ENCODE measurements at regions not wholly inside any gene's neighbourhood (a gene's known extent, or its start where the extent isn't known, plus 50 kb on each side); places are given as distances from the start of the nearest gene placed in this dataset.
"Not testable (repeated sequence)": the region's sequence is repeated elsewhere in the genome, so short reads cannot be mapped to it uniquely, and the experiment has no call there.

DNA sequence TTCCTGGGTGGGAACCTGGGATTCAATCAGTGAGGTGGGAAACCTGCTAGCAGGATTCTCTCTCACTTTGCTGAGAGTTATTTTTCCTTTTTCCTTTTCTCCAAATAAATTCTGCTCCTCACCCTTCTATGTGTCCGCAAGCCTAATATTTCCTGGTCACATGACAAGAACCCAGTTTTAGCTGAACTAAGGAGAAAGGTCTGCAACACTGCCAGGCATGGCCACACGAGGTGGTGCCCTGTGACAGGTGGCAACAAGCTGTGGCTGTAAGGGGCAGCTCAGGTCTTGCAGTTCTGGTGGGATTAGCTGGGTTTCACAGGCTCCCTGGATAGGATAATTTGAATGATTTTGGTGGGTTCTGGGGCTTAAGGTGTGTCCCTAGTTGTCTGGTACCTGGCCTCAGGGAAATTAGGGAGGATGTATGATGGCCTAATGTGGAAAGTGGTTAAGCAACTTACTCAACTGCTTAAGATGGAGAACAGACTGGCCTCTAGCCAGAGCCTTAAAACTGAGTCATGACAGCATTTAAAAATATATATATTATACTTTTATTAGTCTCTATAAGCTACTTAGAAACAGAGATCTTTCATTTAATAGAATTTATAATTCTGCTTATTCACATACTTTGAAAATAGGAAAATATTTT, 215.0 kb downstream of the IL15 start:
- no peak for DNase-seq

DNA sequence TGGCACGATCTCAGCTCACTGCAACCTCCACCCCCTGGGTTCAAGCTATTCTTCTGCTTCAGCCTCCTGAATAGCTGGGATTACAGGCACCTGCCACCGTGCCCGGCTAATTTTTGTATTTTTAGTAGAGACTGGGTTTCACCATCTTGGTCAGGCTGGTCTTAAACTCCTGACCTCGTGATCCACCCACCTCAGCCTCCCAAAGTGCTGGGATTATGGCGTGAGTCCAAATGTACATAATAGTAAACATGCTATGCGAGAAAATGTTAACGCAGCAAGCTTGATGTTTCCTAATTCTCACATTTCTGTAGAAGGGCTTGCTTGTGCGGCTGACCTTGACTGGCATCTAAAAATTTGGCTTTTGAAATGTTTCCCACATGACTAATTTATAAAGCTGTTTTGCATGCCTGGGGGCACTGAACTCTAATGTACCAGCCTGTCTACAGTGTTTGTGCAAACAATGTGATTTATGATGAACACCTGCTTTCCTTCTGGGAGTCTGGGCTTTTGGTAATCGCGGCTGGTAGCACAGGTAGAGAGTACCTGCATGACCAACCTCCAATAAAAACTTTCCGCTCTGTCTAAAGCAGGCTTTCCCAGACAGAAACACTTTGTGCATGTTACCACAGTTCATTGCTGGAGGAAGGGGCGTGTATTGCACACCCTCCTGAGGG, 216.8 kb downstream of the IL15 start:
- no peak for DNase-seq

DNA sequence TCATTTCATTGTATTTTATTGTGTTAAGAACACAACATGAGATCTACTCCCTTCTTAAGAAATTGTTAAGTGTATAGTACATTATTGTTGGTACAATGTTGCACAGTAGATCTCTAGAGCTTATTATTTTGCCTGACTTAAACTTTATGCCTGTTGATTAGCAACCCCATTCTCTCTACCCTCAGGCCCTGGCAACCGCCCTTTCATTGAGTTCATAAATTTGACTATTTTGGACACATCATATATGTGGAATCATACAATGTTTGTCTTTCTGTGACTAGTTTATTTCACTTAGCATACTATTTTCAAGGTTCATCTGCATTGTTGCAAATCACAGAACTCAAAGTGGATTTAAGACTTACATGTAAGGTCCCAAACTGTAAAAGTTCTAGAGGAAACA, 222.1 kb downstream of the IL15 start:
- DNase-seq, result no peak

DNA sequence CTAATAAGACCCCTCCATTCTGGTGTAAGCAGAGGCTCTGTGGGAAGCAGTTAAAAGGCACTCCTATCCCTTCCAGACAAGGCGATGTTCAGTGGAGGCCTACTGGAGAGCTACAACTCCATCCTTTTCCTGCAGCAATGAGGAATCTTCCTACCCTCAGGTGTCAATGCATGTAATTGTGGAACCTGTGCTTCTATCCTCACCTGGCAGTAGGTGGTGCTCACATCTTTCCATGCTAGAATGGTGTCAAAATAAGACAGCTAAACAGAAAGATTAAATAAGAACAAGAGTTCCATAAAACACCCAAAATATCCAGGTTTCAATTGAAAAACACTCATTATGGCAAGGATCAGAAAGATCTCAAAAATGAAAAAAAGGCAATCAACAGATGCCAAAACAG, 224.6 kb downstream of the IL15 start:
- DNase-seq, result no peak

DNA sequence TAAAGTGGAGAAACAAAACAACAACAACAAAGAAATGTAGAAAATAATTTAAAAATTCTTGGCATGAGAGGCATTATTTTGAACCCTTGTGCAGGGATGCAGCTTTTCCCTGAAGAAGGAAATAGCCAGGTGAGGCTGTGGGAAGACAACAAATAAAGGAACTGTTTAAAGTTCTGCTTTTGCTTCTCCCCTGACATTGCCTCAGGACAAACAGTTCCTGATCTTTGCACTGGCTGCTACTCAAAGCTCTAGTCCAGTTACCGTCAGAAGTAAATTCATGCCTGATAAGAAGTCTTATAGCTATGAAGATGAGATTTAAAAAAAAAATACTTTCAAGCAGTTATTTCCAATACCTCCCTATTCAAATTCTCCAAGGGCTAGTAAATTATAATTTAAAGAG, 233.8 kb downstream of the IL15 start:
- DNase-seq, result no peak

- no peak for DNase-seq
Observed at GRCh38 chr4:141871086-141871770, 234.8 kb downstream of the IL15 start.

DNA sequence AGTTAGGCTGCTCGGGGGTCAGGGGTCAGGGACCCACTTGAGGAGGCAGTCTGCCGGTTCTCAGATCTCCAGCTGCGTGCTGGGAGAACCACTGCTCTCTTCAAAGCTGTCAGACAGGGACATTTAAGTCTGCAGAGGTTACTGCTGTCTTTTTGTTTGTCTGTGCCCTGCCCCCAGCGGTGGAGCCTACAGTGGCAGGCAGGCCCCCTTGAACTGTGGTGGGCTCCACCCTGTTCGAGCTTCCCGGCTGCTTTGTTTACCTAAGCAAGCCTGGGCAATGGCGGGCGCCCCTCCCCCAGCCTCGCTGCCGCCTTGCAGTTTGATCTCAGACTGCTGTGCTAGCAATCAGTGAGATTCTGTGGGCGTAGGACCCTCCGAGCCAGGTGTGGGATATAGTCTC, 246.3 kb downstream of the IL15 start:
- DNase-seq, result not testable (repeated sequence)

DNA sequence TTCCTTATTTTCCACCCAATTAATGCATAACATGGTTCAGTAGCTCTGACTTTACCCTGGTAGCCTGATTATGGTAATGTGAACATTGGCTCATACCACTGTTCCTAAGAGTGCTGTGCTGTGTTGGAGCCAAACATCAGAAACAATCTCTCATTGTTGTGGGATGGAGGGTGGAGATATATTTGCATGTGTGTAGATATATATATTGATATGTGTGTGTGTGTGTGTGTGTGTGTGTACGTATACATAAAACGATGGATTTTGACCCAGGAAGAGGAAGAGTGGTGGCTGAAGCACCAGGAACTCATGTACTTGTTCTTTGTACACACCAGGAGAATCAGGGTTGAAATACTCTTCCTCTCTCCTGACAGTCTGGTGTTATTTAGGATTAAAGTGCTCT, 247.7 kb downstream of the IL15 start:
- no peak for DNase-seq

DNA sequence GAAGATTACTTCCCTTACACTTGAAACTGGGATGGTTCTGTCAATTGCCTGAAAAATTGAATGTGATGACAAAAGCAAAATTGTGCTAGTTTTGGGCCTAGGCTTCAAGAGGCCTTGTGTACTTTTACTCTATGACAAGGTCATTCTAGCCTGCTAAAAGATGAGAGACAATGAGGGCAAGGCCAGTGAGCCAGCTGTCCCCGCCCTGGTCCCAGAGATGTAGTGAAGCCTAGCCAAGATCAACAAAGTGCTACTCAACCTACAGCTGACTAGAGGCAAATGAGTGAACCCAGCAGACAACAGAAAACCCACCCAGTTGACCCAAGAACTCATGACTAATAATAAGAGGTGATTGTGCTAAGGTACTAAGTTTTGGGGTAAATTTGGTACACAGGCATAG, 248.7 kb downstream of the IL15 start:
- DNase-seq, result no peak

- no peak for DNase-seq
Observed at GRCh38 chr4:141890279-141890678, 253.9 kb downstream of the IL15 start.

- DNase-seq, result no peak
Observed at GRCh38 chr4:141891260-141892120, 255.1 kb downstream of the IL15 start.

DNA sequence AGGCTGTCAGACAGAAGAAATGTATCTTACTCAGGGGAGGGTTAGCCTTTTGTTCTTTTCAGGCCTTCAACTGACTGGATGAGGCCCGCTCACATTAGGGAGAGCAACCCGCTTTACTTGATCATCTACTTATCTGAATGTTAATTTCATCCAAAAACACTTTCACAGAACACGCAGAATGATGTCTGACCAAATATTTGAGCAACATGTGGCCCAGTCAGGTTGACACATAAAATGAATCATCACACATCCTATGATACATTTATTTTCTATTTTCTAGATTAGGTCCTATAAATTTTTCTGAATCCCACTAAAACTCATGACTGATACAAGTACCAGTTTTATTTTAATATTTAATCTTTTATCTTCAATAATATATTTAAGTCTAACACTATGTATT, 260.3 kb downstream of the IL15 start:
- DNase-seq, result no peak

GRCh38 chr4:141898346-141898745, 262.0 kb downstream of the IL15 start:
- DNase-seq, result no peak

DNA sequence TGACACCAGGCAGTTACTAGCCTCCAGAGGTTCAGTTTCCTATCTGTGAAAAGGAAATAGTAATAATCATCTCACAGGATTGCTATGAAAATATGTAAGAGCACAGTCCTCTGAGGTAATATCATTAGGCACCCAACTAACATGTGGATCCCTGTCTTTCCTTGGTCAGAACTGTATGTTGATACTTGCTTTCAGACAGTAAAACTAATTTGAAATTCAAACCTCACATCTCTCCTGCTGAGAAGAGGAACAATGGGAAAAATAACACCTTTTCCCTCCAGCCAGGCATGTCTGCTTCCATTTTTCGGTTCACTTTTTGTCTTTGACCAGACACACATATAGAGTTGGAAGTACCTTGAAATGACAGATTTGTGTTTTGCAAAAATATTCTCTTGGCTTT, 262.7 kb downstream of the IL15 start:
- DNase-seq, result no peak

DNA sequence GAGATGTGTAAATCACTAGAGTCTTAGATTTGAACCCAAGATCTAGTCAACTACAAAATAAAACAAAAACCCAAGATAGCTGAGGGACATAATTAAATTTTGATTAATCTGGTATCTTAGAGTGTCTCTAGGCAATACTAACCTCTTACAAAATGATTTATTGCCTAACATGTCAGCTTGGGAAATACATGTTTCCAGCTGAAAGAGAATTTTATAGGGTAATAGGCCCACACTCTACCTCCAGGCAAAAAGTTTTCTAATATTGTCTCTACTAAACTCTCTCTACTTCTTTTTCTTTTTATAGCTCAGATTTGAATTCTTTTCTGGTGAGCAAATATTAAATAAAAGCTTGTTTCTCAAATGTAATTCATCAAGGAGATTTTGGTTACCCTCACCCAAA, 263.2 kb downstream of the IL15 start:
- no peak for DNase-seq

GRCh38 chr4:141900856-141901255, 264.5 kb downstream of the IL15 start:
- no peak for DNase-seq

- DNase-seq, result no peak
Observed at GRCh38 chr4:141905751-141906150, 269.4 kb downstream of the IL15 start.

GRCh38 chr4:141909541-141909940, 273.2 kb downstream of the IL15 start:
- no peak for DNase-seq

DNA sequence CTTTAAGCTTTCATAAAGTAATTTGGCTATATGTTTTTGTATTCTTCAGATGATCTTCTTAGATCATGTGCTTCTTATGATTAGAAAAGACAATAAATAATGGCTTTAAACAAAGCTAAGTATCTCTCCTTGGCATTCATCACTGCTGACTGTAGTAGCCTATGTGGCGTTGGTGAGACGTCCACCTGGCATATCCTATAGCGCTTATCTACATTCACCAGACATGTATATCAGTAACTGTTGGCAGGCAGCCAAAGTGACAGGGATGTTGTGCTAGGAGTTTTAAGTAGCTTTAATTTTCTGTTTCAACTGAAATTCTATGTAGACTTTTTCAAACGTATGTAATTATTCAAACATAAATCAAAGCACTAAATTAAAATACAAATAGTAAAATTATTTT, 276.4 kb downstream of the IL15 start:
- DNase-seq, result no peak

- DNase-seq, result no peak
Observed at GRCh38 chr4:141913928-141914327, 277.5 kb downstream of the IL15 start.

DNA sequence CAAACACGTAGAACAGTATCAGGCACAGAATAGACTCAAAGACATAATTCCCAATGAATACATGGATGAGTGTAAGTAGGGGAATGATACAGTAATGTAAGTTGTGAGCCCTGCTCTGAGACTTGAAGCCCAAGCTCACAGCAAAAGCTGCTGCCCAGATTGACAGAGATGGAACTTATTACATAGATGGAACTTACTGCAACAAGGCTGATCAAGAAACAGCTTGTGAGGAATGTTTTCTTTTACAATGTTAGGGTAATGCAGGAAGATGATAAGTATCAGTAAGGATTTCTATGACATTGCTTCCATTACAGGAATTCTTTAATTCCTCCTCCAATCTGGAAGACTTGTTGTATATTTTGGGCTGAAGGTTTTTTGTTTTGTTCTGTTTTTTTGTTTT, 278.4 kb downstream of the IL15 start:
- no peak for DNase-seq

- no peak for DNase-seq
Observed at GRCh38 chr4:141919649-141920048, 283.3 kb downstream of the IL15 start.

DNA sequence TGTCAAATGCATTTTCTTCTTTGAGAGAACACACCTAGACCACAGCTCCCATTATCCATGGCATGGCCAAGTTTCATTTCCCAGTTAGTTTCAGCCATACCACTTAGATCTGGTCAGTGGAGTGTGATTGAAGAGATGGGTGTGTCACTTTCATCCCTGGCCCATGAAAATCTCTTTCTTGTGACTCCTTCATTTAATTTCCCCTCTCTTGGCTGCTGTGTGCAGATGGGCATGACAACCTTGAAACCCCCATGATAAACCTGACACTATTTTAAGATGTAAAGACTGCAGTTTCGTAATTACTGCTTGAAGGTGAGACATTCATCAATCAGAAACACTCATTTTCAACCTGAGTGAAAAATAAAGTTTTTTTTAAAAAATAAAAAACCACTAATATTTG, 284.9 kb downstream of the IL15 start:
- no peak for DNase-seq

GRCh38 chr4:141922236-141922635, 285.9 kb downstream of the IL15 start:
- no peak for DNase-seq
